WTC11 (cell line): ENCODE measurements at regions not wholly inside any gene's neighbourhood (a gene's known extent, or its start where the extent isn't known, plus 50 kb on each side); places are given as distances from the start of the nearest gene placed in this dataset.
A peak's percentile ranks its signal among the peaks of the same experiment; 100 is the strongest.

ENCODE experiments used
- ATAC-seq: fragments of 200-7000 bp; cut with Tn5 transposase; 2 replicates; pipeline ENCODE4 v1.10.0; 2021; ENCODE audit warnings: mild to moderate bottlenecking, moderate library complexity
- CTCF ChIA-PET: fragments of 300-600 bp; sonication (Branson Sonifier 250); formaldehyde crosslinking; loops from one replicate; lab custom pipeline; 2021; ENCODE audit warnings: antibody characterized with exemption; lab: Charles Lee
- POLR2A ChIA-PET: fragments of 350-600 bp; sonication (Branson Sonifier 250); formaldehyde crosslinking; loops from one replicate; lab custom pipeline; 2021; ENCODE audit warnings: antibody characterized with exemption; lab: Charles Lee
- DNase-seq: peaks from one replicate; pipeline ENCODE4 v3.0.0; 2021; ENCODE audit warnings: low spot score
- H3K27ac Mint-ChIP-seq: 2 replicates; pipeline ENCODE4 v1.8.0; 2021; ENCODE audit warnings: mixed read lengths
- H3K27me3 Mint-ChIP-seq: 2 replicates; pipeline ENCODE4 v1.8.0; 2021; ENCODE audit warnings: low read depth, mild to moderate bottlenecking, moderate library complexity, mixed read lengths
- H3K36me3 Mint-ChIP-seq: 2 replicates; pipeline ENCODE4 v1.8.0; 2021; ENCODE audit warnings: mixed read lengths
- H3K4me1 Mint-ChIP-seq: 2 replicates; pipeline ENCODE4 v1.8.0; 2022; ENCODE audit warnings: mixed read lengths
- H3K4me3 Mint-ChIP-seq: 2 replicates; pipeline ENCODE4 v1.8.0; 2021; ENCODE audit warnings: mild to moderate bottlenecking, moderate library complexity, mixed read lengths
- H3K9me3 Mint-ChIP-seq: 2 replicates; pipeline ENCODE4 v1.8.0; 2021; ENCODE audit warnings: mixed read lengths
- AR ChIP-seq: fragments of 250-450 bp; sonication (Bioruptor Pico); IDR thresholded peaks from 2 replicates; pipeline ENCODE4 v1.9.0; 2021; ENCODE audit warnings: mild to moderate bottlenecking
- ATF6 ChIP-seq: sonication (generic); formaldehyde crosslinking; IDR thresholded peaks from 2 replicates; pipeline ENCODE4 v1.8.1; 2023; ENCODE audit warnings: mild to moderate bottlenecking, missing genetic modification reagents
- CBFB ChIP-seq: sonication (generic); formaldehyde crosslinking; IDR thresholded peaks from 2 replicates; pipeline ENCODE4 v1.8.1; 2022; ENCODE audit warnings: mild to moderate bottlenecking, low read depth, missing genetic modification reagents
- CREM ChIP-seq: sonication (generic); formaldehyde crosslinking; IDR thresholded peaks from 2 replicates; pipeline ENCODE4 v1.8.1; 2022; ENCODE audit warnings: mild to moderate bottlenecking, missing genetic modification reagents, moderate library complexity
- CTCF ChIP-seq: fragments of 200-600 bp; IDR thresholded peaks from 2 replicates; pipeline ENCODE4 v1.8.0; 2022; ENCODE audit warnings: antibody characterized with exemption
- ELF4 ChIP-seq: sonication (generic); formaldehyde crosslinking; IDR thresholded peaks from 2 replicates; pipeline ENCODE4 v1.8.1; 2022; ENCODE audit warnings: low read depth, mild to moderate bottlenecking, moderate library complexity, missing genetic modification reagents
- ETV6 ChIP-seq: sonication (generic); formaldehyde crosslinking; IDR thresholded peaks from 2 replicates; pipeline ENCODE4 v1.8.1; 2022; ENCODE audit warnings: mild to moderate bottlenecking, missing genetic modification reagents
- GABPB1 ChIP-seq: sonication (generic); formaldehyde crosslinking; IDR thresholded peaks from 2 replicates; pipeline ENCODE4 v1.8.1; 2023; ENCODE audit warnings: mild to moderate bottlenecking, missing genetic modification reagents
- MLX ChIP-seq: sonication (generic); formaldehyde crosslinking; IDR thresholded peaks from 2 replicates; pipeline ENCODE4 v1.8.1; 2023; ENCODE audit warnings: mild to moderate bottlenecking, missing genetic modification reagents, moderate library complexity
- NR2C2 ChIP-seq: sonication (generic); formaldehyde crosslinking; IDR thresholded peaks from 2 replicates; pipeline ENCODE4 v1.8.0; 2022; ENCODE audit warnings: mild to moderate bottlenecking, missing genetic modification reagents
- PRDM15 ChIP-seq: sonication (generic); formaldehyde crosslinking; IDR thresholded peaks from 2 replicates; pipeline ENCODE4 v1.8.0; 2022; ENCODE audit warnings: missing genetic modification reagents
- PRRX2 ChIP-seq: fragments of 250-450 bp; sonication (Bioruptor Pico); IDR thresholded peaks from 2 replicates; pipeline ENCODE4 v1.8.0; 2021; ENCODE audit warnings: mild to moderate bottlenecking
- SP1 ChIP-seq: sonication (generic); formaldehyde crosslinking; conservative IDR thresholded peaks from 2 replicates; pipeline ENCODE4 v1.8.1; 2022; ENCODE audit warnings: missing genetic modification reagents
- TCF7 ChIP-seq: sonication (generic); formaldehyde crosslinking; IDR thresholded peaks from 2 replicates; pipeline ENCODE4 v1.8.0; 2022; ENCODE audit warnings: mild to moderate bottlenecking, low read depth, missing genetic modification reagents, moderate library complexity
- TEAD4 ChIP-seq: sonication (generic); formaldehyde crosslinking; IDR thresholded peaks from 2 replicates; pipeline ENCODE4 v1.8.0; 2022; ENCODE audit warnings: mild to moderate bottlenecking, missing genetic modification reagents
- ZNF219 ChIP-seq: sonication (generic); formaldehyde crosslinking; IDR thresholded peaks from 2 replicates; pipeline ENCODE4 v1.8.0; 2023; ENCODE audit warnings: missing genetic modification reagents, mild to moderate bottlenecking, borderline replicate concordance
- ZNF232 ChIP-seq: sonication (generic); formaldehyde crosslinking; IDR thresholded peaks from 2 replicates; pipeline ENCODE4 v1.8.0; 2022; ENCODE audit warnings: mild to moderate bottlenecking, missing genetic modification reagents
- ZNF263 ChIP-seq: sonication (generic); formaldehyde crosslinking; IDR thresholded peaks from 2 replicates; pipeline ENCODE4 v1.8.1; 2022; ENCODE audit warnings: low read depth, mild to moderate bottlenecking, moderate library complexity, missing genetic modification reagents
- ZNF416 ChIP-seq: fragments of 250-450 bp; sonication (Bioruptor Pico); IDR thresholded peaks from 2 replicates; pipeline ENCODE4 v1.9.0; 2021; ENCODE audit warnings: mild to moderate bottlenecking, inconsistent platforms
- TF ChIP-seq, protein P1 (sequence below): sonication (generic); formaldehyde crosslinking; IDR thresholded peaks from 2 replicates; pipeline ENCODE4 v1.8.0; 2022; ENCODE audit warnings: mild to moderate bottlenecking, missing genetic modification reagents
- TF ChIP-seq, protein P2 (sequence below): fragments of 250-450 bp; sonication (Bioruptor Pico); conservative IDR thresholded peaks from 2 replicates; pipeline ENCODE4 v1.9.0; 2021; ENCODE audit warnings: mild to moderate bottlenecking

GRCh38 chr5:39774605-39775004 is 349.8 kb upstream of the DAB2 start:
- POLR2A ChIA-PET: no interaction called here
- no peak overlapping the region for H3K27ac Mint-ChIP-seq
- TF ChIP-seq, protein P1, sequence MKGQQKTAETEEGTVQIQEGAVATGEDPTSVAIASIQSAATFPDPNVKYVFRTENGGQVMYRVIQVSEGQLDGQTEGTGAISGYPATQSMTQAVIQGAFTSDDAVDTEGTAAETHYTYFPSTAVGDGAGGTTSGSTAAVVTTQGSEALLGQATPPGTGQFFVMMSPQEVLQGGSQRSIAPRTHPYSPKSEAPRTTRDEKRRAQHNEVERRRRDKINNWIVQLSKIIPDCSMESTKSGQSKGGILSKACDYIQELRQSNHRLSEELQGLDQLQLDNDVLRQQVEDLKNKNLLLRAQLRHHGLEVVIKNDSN (CRISPR knock-in tag): no peak
- TF ChIP-seq ZNF232: no peak
- TF ChIP-seq SP1 (CRISPR knock-in tag): no peak
- TF ChIP-seq ZNF219 (CRISPR knock-in tag): no peak
- no peak for TF ChIP-seq CREM (CRISPR knock-in tag)
- no peak for TF ChIP-seq TEAD4 (CRISPR knock-in tag)
- TF ChIP-seq ZNF263 (CRISPR knock-in tag): no peak
- TF ChIP-seq ELF4 (CRISPR knock-in tag): no peak
- TF ChIP-seq ETV6 (CRISPR knock-in tag): no peak
- TF ChIP-seq TCF7 (CRISPR knock-in tag): no peak
- TF ChIP-seq MLX (CRISPR knock-in tag): no peak
- no peak for TF ChIP-seq GABPB1
- no peak for TF ChIP-seq CBFB (CRISPR knock-in tag)
- TF ChIP-seq, protein P2, sequence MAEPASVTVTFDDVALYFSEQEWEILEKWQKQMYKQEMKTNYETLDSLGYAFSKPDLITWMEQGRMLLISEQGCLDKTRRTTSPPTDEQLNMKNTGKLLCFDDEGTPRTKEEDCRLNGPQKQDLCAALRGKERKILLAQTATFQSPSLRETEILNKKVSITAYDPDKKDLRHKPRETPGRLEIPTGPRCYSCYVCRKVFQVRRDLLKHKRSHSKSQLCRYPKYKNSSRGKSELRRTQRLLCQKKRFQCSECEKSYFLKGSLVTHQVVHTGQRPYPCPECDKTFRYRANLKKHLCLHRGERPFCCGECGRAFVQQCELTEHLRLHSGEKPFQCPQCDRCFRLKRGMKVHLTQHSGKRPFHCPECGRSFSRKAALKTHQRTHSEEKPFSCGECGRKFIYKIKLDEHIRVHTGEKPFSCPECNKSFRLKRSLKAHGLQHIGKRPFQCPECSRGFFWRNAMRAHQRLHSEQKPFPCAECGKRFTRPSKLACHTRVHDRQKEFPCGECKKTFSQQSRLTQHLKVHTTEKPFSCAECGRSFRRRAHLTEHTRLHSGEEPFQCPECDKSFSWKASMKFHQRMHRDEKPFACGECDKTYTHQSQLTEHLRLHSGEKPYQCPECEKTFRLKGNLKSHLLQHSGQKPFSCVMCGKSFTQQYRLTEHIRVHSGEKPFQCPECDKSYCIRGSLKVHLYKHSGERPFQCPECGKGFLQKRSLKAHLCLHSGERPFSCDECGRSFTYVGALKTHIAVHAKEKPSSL (CRISPR knock-in tag): no peak

DNA sequence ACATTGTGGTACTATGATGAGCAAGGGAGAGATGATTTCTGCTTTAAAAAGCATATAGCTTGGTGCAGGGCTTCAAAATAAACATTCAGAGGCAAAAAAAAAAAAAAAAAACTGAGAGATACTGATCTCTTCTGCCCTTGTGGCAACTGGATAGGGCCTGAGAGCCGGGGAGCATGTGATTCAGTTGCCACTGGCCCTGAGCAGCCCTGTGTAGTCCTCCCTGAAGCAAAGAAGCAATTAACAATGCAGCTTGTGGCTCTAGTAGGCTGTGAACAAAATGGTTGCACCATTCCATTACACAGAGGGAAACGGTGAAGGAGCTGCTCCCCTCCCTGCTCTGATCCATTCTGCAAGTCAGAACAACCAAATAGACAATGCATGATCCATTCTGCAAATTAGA is 347.5 kb upstream of the DAB2 start:
- ATAC-seq (peak; percentile 58), DNase-seq (no peak)
- Mint-ChIP-seq H3K36me3 (no peaks in the 10 kb centered on the region), H3K4me1 (no peaks in the 10 kb centered on the region), H3K27me3 (no peaks in the 10 kb centered on the region), H3K4me3 (no peak overlapping the region), H3K27ac (no peak overlapping the region), H3K9me3 (peaks cover 4% of the 10 kb centered on the region)
- ChIA-PET CTCF (no interaction called here), POLR2A (interaction anchor here (1.0 kb wide), 1 partner anchor 41 kb away, joined by 6 read pairs; no protein-coding TSS in a partner anchor)
- TF ChIP-seq PRDM15 (CRISPR knock-in tag) (no peak), CTCF (no peak), PRRX2 (CRISPR knock-in tag) (no peak), ATF6 (no peak), NR2C2 (CRISPR knock-in tag) (no peak), AR (no peak), ZNF416 (no peak)

More at GRCh38 chr5:39774605-39775004, 349.8 kb upstream of the DAB2 start:
- no peaks in the 10 kb centered on the region for H3K27me3 Mint-ChIP-seq
- H3K4me1 Mint-ChIP-seq: no peaks in the 10 kb centered on the region
- no peaks in the 10 kb centered on the region for H3K36me3 Mint-ChIP-seq
- H3K9me3 Mint-ChIP-seq: peaks cover 7% of the 10 kb centered on the region
- no peak overlapping the region for H3K4me3 Mint-ChIP-seq
- CTCF ChIA-PET: no interaction called here
- DNase-seq (no peak), ATAC-seq (no peak)
